ENCODE measurements at regions not wholly inside any gene's neighbourhood (a gene's known extent, or its start where the extent isn't known, plus 50 kb on each side); places are given as distances from the start of the nearest gene placed in this dataset.

DNA sequence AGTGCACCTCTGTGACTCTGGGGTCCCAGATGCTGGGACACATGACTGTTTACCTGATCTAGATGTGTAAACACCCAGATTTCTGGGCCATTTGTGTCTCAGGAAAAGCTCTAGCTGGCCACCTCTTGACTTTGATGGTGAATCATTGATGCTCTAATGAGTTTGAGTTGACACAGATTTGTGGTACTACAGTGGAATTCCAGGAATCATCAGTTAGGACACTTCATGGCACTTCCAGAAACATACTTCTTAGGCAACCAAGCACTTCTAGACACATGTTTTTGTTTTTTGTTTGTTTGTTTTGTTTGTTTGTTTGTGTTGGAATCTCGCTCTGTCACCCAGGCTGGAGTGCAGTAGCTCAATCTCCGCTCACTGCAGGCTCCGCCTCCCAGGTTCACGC, 302.2 kb upstream of the ZMIZ1 start:
- intact Hi-C loops (cut with DNase I), result no loop called here
- WGBS, 3 donors, result 96 to 99% (median 97%) methylated on average over 4 of the region's 4 CpGs

GRCh38 chr10:78768041-78768835, 300.5 kb upstream of the ZMIZ1 start:
- H3K27ac ChIP-seq, result no peak overlapping the region
- DNase-seq, result no peak
- peaks cover 25% of the 10 kb centered on the region for H3K4me1 ChIP-seq (ENCODE audit: insufficient read depth)
- no peaks in the 10 kb centered on the region for H3K9me3 ChIP-seq
- H3K36me3 ChIP-seq, result no peaks in the 10 kb centered on the region
- H3K27me3 ChIP-seq, result no peaks in the 10 kb centered on the region
- WGBS, 3 donors, result 40 to 51% (median 46%) methylated on average over 14 of the region's 14 CpGs
- TF ChIP-seq, protein P1, sequence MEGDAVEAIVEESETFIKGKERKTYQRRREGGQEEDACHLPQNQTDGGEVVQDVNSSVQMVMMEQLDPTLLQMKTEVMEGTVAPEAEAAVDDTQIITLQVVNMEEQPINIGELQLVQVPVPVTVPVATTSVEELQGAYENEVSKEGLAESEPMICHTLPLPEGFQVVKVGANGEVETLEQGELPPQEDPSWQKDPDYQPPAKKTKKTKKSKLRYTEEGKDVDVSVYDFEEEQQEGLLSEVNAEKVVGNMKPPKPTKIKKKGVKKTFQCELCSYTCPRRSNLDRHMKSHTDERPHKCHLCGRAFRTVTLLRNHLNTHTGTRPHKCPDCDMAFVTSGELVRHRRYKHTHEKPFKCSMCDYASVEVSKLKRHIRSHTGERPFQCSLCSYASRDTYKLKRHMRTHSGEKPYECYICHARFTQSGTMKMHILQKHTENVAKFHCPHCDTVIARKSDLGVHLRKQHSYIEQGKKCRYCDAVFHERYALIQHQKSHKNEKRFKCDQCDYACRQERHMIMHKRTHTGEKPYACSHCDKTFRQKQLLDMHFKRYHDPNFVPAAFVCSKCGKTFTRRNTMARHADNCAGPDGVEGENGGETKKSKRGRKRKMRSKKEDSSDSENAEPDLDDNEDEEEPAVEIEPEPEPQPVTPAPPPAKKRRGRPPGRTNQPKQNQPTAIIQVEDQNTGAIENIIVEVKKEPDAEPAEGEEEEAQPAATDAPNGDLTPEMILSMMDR (IDR thresholded peaks at IDR 0.05), result no peak
- TF ChIP-seq EP300 (IDR thresholded peaks at IDR 0.05), result no peak
- TF ChIP-seq POLR2A (IDR thresholded peaks at IDR 0.05), result no peak
- H3K4me3 ChIP-seq, result no peak overlapping the region
- intact Hi-C loops (cut with DNase I), result no loop called here

More for the DNA sequence above, 302.2 kb upstream of the ZMIZ1 start:
- peaks cover 18% of the 10 kb centered on the region for H3K4me1 ChIP-seq (ENCODE audit: insufficient read depth)
- no peak overlapping the region for H3K4me3 ChIP-seq
- no peaks in the 10 kb centered on the region for H3K9me3 ChIP-seq
- H3K36me3 ChIP-seq, result no peaks in the 10 kb centered on the region
- no peaks in the 10 kb centered on the region for H3K27me3 ChIP-seq
- TF ChIP-seq, protein P1 (IDR thresholded peaks at IDR 0.05), result no peak
- TF ChIP-seq POLR2A (IDR thresholded peaks at IDR 0.05), result no peak
- TF ChIP-seq EP300 (IDR thresholded peaks at IDR 0.05), result no peak
- H3K27ac ChIP-seq, result no peak overlapping the region
- no peak for DNase-seq

DNA sequence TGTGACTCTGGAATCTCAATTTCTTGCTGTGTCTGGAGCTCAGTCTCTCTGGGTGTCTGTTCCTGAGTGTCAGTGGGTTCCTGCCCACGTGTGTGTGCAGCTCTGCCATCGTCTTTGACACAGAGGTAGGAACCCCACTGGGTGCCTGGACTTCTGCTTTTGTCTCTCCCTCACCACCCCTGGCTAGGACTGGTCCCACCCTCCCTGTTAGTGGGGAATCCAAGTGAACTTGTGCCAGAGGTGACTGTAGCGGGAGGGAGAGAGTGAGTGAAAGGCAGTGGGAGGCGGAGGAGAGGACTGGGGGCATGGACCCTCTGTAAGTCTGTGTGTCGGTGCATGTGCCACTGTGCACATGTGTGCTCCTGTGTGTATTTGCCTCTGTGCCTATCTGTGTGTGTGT, 299.9 kb upstream of the ZMIZ1 start:
- Histone ChIP-seq H3K4me1 (ENCODE audit: insufficient read depth) (peaks cover 21% of the 10 kb centered on the region), H3K36me3 (no peaks in the 10 kb centered on the region), H3K4me3 (no peak overlapping the region), H3K27me3 (no peaks in the 10 kb centered on the region), H3K27ac (no peak overlapping the region), H3K9me3 (no peaks in the 10 kb centered on the region)
- 49 to 58% (median 51%) methylated on average over 4 to 5 of the region's 5 CpGs for WGBS, 3 donors
- no peak for DNase-seq
- intact Hi-C loops (cut with DNase I), result no loop called here
- TF ChIP-seq POLR2A (IDR thresholded peaks at IDR 0.05) (no peak), EP300 (IDR thresholded peaks at IDR 0.05) (no peak)
- TF ChIP-seq, protein P1 (IDR thresholded peaks at IDR 0.05), result no peak

DNA sequence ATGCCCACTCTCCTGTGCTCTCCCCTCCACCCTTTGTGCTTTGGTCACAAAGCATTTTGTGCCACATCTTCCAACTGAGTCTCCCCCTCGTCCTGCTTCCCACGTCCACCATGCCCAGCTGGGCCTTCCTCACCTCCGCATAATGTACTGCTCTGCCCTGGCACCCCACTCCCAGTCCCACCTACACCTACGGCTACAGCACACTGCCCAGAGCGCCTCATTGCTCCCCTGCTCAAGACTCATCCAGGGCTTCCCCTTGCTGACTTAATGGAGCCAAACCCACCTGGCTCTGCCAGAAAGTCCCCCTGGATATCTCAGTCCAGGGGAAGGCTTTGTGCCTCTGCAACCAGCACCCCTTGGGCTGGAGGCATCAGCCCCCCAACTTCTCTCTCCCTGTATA, 299.2 kb upstream of the ZMIZ1 start:
- intact Hi-C loops (cut with DNase I), result no loop called here

More for the DNA sequence above, 299.2 kb upstream of the ZMIZ1 start:
- 92 to 97% (median 96%) methylated on average over 5 of the region's 5 CpGs for WGBS, 3 donors
- no peak for TF ChIP-seq POLR2A (IDR thresholded peaks at IDR 0.05)
- TF ChIP-seq, protein P1 (IDR thresholded peaks at IDR 0.05), result no peak
- TF ChIP-seq EP300 (IDR thresholded peaks at IDR 0.05), result no peak
- no peak for DNase-seq
- Histone ChIP-seq H3K36me3 (no peaks in the 10 kb centered on the region), H3K4me3 (no peak overlapping the region), H3K9me3 (no peaks in the 10 kb centered on the region), H3K27me3 (no peaks in the 10 kb centered on the region), H3K4me1 (ENCODE audit: insufficient read depth) (peaks cover 18% of the 10 kb centered on the region), H3K27ac (no peak overlapping the region)
